ENCODE measurements at regions not wholly inside any gene's neighbourhood (a gene's known extent, or its start where the extent isn't known, plus 50 kb on each side); places are given as distances from the start of the nearest gene placed in this dataset.

GRCh38 chr11:115886422-115886733 lies 382.2 kb upstream of the CADM1 start:
- Histone ChIP-seq H3K4me3 (ENCODE audit: low read length) (no peak overlapping the region), H3K27ac (ENCODE audit: low read length) (no peak overlapping the region), H3K27me3 (ENCODE audit: control insufficient read depth, insufficient read depth, low read length) (no peaks in the 10 kb centered on the region), H3K36me3 (ENCODE audit: control insufficient read depth, insufficient read depth, low read length) (no peaks in the 10 kb centered on the region), H3K4me1 (ENCODE audit: control insufficient read depth, insufficient read depth, low read length) (no peaks in the 10 kb centered on the region), H3K9me3 (ENCODE audit: control insufficient read depth, insufficient read depth, low read length) (no peaks in the 10 kb centered on the region)
- intact Hi-C loops (cut with micrococcal nuclease), result no loop called here
- H3K27ac Mint-ChIP-seq, result no peak overlapping the region
- DNase-seq (no peak), ATAC-seq (no peak)
- 76% methylated on average over 4 of the region's 5 CpGs for WGBS (ENCODE audit: insufficient coverage)
- H3K9me3 Mint-ChIP-seq, result peaks cover 4 to 17% of the 10 kb centered on the region in 2 donors
- H3K36me3 Mint-ChIP-seq, result peaks cover 7% of the 10 kb centered on the region
- no peaks in the 10 kb centered on the region for H3K4me1 Mint-ChIP-seq
- no peak for TF ChIP-seq CTCF (IDR thresholded peaks at IDR 0.05)
- H3K4me3 Mint-ChIP-seq, result no peak overlapping the region
- H3K27me3 Mint-ChIP-seq (ENCODE audit: low read depth in 2 of 2), result no peaks in the 10 kb centered on the region

GRCh38 chr11:115885535-115886421 lies 381.6 kb upstream of the CADM1 start:
- no peaks in the 10 kb centered on the region for H3K27me3 Mint-ChIP-seq (ENCODE audit: low read depth in 2 of 2)
- Histone ChIP-seq H3K4me1 (ENCODE audit: control insufficient read depth, insufficient read depth, low read length) (no peaks in the 10 kb centered on the region), H3K36me3 (ENCODE audit: control insufficient read depth, insufficient read depth, low read length) (no peaks in the 10 kb centered on the region), H3K9me3 (ENCODE audit: control insufficient read depth, insufficient read depth, low read length) (peaks cover 3% of the 10 kb centered on the region), H3K4me3 (ENCODE audit: low read length) (no peak overlapping the region), H3K27ac (ENCODE audit: low read length) (no peak overlapping the region), H3K27me3 (ENCODE audit: control insufficient read depth, insufficient read depth, low read length) (no peaks in the 10 kb centered on the region)
- DNase-seq (no peak), ATAC-seq (no peak)
- no peaks in the 10 kb centered on the region for H3K4me1 Mint-ChIP-seq
- peaks cover 8% of the 10 kb centered on the region for H3K36me3 Mint-ChIP-seq
- WGBS (ENCODE audit: insufficient coverage), result 81% methylated on average over 8 of the region's 8 CpGs
- peaks cover 4 to 16% of the 10 kb centered on the region in 2 donors for H3K9me3 Mint-ChIP-seq
- intact Hi-C loops (cut with micrococcal nuclease), result no loop called here
- no peak overlapping the region for H3K4me3 Mint-ChIP-seq
- H3K27ac Mint-ChIP-seq, result no peak overlapping the region
- TF ChIP-seq CTCF (IDR thresholded peaks at IDR 0.05), result no peak

GRCh38 chr11:115884800-115885534 lies 380.8 kb upstream of the CADM1 start:
- no peak for DNase-seq
- no peaks in the 10 kb centered on the region for H3K4me1 Mint-ChIP-seq
- ATAC-seq, result no peak
- H3K9me3 Mint-ChIP-seq, result peaks cover 4 to 14% of the 10 kb centered on the region in 2 donors
- H3K4me3 Mint-ChIP-seq, result no peak overlapping the region
- Histone ChIP-seq H3K27me3 (ENCODE audit: control insufficient read depth, insufficient read depth, low read length) (no peaks in the 10 kb centered on the region), H3K9me3 (ENCODE audit: control insufficient read depth, insufficient read depth, low read length) (peaks cover 5% of the 10 kb centered on the region), H3K36me3 (ENCODE audit: control insufficient read depth, insufficient read depth, low read length) (no peaks in the 10 kb centered on the region), H3K4me3 (ENCODE audit: low read length) (no peak overlapping the region), H3K4me1 (ENCODE audit: control insufficient read depth, insufficient read depth, low read length) (no peaks in the 10 kb centered on the region), H3K27ac (ENCODE audit: low read length) (no peak overlapping the region)
- no peak for TF ChIP-seq CTCF (IDR thresholded peaks at IDR 0.05)
- peaks cover 8% of the 10 kb centered on the region for H3K36me3 Mint-ChIP-seq
- WGBS (ENCODE audit: insufficient coverage), result 89% methylated on average over 5 of the region's 5 CpGs
- H3K27ac Mint-ChIP-seq, result no peak overlapping the region
- H3K27me3 Mint-ChIP-seq (ENCODE audit: low read depth in 2 of 2), result no peaks in the 10 kb centered on the region
- intact Hi-C loops (cut with micrococcal nuclease), result no loop called here
